NCI-H2029 treated with DMSO at 0.1 percent for 48 hours (cell line): ENCODE measurements at regions not wholly inside any gene's neighbourhood (a gene's known extent, or its start where the extent isn't known, plus 50 kb on each side); places are given as distances from the start of the nearest gene placed in this dataset.
"Not testable (repeated sequence)": the region's sequence is repeated elsewhere in the genome, so short reads cannot be mapped to it uniquely, and the experiment has no call there.

Source experiments
- DNase-seq: peaks from one replicate; lab custom pipeline; 2025; lab: John Stamatoyannopoulos, UW

- DNase-seq = no peak
Observed at GRCh38 chr4:59500103-59500502, 1700.0 kb upstream of the ADGRL3 start.

GRCh38 chr4:59503731-59504130 is 1696.4 kb upstream of the ADGRL3 start:
- no peak for DNase-seq

GRCh38 chr4:59511809-59512208 is 1688.3 kb upstream of the ADGRL3 start:
- not testable (repeated sequence) for DNase-seq

- DNase-seq = no peak
Observed at GRCh38 chr4:59517007-59517406, 1683.1 kb upstream of the ADGRL3 start.

- no peak for DNase-seq
Observed at GRCh38 chr4:59518005-59518823, 1681.9 kb upstream of the ADGRL3 start.

GRCh38 chr4:59525885-59526284 is 1674.2 kb upstream of the ADGRL3 start:
- DNase-seq = no peak

GRCh38 chr4:59535541-59535940 is 1664.6 kb upstream of the ADGRL3 start:
- DNase-seq = no peak

GRCh38 chr4:59536428-59536827 is 1663.7 kb upstream of the ADGRL3 start:
- no peak for DNase-seq

- no peak for DNase-seq
Observed at GRCh38 chr4:59537246-59537886, 1662.8 kb upstream of the ADGRL3 start.

- no peak for DNase-seq
Observed at GRCh38 chr4:59539401-59539800, 1660.7 kb upstream of the ADGRL3 start.

GRCh38 chr4:59540311-59540710 is 1659.8 kb upstream of the ADGRL3 start:
- DNase-seq = no peak

GRCh38 chr4:59553063-59553720 is 1646.9 kb upstream of the ADGRL3 start:
- peak; percentile 34 for DNase-seq

GRCh38 chr4:59553721-59554091 is 1646.4 kb upstream of the ADGRL3 start:
- no peak for DNase-seq

- DNase-seq = not testable (repeated sequence)
Observed at GRCh38 chr4:59556191-59556590, 1643.9 kb upstream of the ADGRL3 start.

GRCh38 chr4:59560141-59560648 is 1639.9 kb upstream of the ADGRL3 start:
- DNase-seq = not testable (repeated sequence)

GRCh38 chr4:59565836-59566235 is 1634.3 kb upstream of the ADGRL3 start:
- DNase-seq = no peak

- DNase-seq = no peak
Observed at GRCh38 chr4:59570860-59571476, 1629.2 kb upstream of the ADGRL3 start.

- peak; percentile 97 for DNase-seq
Observed at GRCh38 chr4:59571805-59572430, 1628.2 kb upstream of the ADGRL3 start.

- DNase-seq = no peak
Observed at GRCh38 chr4:59583845-59584568, 1616.1 kb upstream of the ADGRL3 start.

- no peak for DNase-seq
Observed at GRCh38 chr4:59597536-59598329, 1602.4 kb upstream of the ADGRL3 start.

GRCh38 chr4:59598330-59598618 is 1601.9 kb upstream of the ADGRL3 start:
- DNase-seq = no peak
